ENCODE measurements at regions not wholly inside any gene's neighbourhood (a gene's known extent, or its start where the extent isn't known, plus 50 kb on each side); places are given as distances from the start of the nearest gene placed in this dataset.

GRCh38 chr11:21888814-21889213 is 304.1 kb upstream of the ANO5 start:
- H3K4me3 ChIP-seq (ENCODE audit: low read length): no peak overlapping the region
- no peaks in the 10 kb centered on the region for H3K9me3 ChIP-seq (ENCODE audit: control insufficient read depth, insufficient read depth, low read length)
- no peaks in the 10 kb centered on the region for H3K27me3 ChIP-seq (ENCODE audit: control insufficient read depth, low read length)
- no peaks in the 10 kb centered on the region for H3K4me1 ChIP-seq (ENCODE audit: control insufficient read depth, low read length)
- H3K36me3 ChIP-seq (ENCODE audit: control insufficient read depth, low read length): no peaks in the 10 kb centered on the region
- no peak overlapping the region for H3K27ac ChIP-seq (ENCODE audit: low read depth, low read length)
- no peaks in the 10 kb centered on the region for H3K9me2 ChIP-seq (replicated peaks; ENCODE audit: control insufficient read depth, low read length)
- H4K20me1 ChIP-seq (ENCODE audit: control insufficient read depth, insufficient read depth, low read depth, low read length): no peaks in the 10 kb centered on the region
- H3K79me2 ChIP-seq (ENCODE audit: control insufficient read depth, low read length): no peaks in the 10 kb centered on the region
- TF ChIP-seq, protein P1, sequence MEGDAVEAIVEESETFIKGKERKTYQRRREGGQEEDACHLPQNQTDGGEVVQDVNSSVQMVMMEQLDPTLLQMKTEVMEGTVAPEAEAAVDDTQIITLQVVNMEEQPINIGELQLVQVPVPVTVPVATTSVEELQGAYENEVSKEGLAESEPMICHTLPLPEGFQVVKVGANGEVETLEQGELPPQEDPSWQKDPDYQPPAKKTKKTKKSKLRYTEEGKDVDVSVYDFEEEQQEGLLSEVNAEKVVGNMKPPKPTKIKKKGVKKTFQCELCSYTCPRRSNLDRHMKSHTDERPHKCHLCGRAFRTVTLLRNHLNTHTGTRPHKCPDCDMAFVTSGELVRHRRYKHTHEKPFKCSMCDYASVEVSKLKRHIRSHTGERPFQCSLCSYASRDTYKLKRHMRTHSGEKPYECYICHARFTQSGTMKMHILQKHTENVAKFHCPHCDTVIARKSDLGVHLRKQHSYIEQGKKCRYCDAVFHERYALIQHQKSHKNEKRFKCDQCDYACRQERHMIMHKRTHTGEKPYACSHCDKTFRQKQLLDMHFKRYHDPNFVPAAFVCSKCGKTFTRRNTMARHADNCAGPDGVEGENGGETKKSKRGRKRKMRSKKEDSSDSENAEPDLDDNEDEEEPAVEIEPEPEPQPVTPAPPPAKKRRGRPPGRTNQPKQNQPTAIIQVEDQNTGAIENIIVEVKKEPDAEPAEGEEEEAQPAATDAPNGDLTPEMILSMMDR (IDR thresholded peaks at IDR 0.05; ENCODE audit: low read depth, low read length, poor library complexity, severe bottlenecking): no peak
- TF ChIP-seq EZH2phosphoT487 (IDR thresholded peaks at IDR 0.05; ENCODE audit: borderline replicate concordance, low read length): no peak
- no peaks in the 10 kb centered on the region for H3F3A ChIP-seq (ENCODE audit: control insufficient read depth, insufficient read depth)
- H3K4me2 ChIP-seq (ENCODE audit: low read length): no peak overlapping the region

DNA sequence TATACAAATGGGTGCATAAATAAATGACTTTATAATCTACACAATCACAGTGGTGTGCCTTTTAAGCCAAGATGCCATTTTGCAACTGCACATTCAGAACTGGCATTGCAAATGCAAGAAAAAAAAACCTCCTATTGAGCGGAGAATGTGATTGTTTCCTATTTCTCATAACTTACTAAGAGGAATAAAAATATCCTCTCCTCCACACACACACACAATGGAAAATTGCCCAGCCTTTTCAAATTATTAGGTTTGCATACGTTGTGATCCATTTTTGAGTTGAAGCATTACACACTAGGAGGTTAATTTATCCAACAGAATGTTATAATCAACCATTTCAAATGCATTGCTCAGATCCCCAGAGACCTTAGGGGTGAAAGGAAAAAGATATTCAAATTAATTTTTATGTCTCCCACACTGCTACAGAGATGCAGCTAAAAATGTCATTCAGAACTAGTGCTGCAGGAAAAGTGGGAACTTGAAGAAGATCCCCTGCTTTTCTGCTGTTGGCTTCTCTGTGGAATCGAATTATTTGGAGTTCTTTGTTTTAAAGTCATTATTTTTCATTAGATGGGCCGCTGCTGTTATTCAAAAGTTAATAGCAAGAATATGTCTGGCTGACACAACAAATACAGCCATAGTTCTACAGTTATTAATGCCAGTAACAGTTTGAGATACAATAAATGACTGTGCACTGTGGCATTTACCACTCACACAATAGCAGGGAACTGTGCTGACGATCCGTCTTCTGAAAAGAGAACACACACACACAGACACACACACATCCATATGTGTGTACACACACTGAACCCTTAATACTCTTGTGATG is 299.9 kb upstream of the ANO5 start:
- no peaks in the 10 kb centered on the region for H3K79me2 ChIP-seq (ENCODE audit: control insufficient read depth, low read length)
- no peak overlapping the region for H3K27ac ChIP-seq (ENCODE audit: low read depth, low read length)
- no peaks in the 10 kb centered on the region for H3K9me2 ChIP-seq (replicated peaks; ENCODE audit: control insufficient read depth, low read length)
- no peaks in the 10 kb centered on the region for H3K4me1 ChIP-seq (ENCODE audit: control insufficient read depth, low read length)
- H3K36me3 ChIP-seq (ENCODE audit: control insufficient read depth, low read length): no peaks in the 10 kb centered on the region
- no peaks in the 10 kb centered on the region for H3K27me3 ChIP-seq (ENCODE audit: control insufficient read depth, low read length)
- H3K4me3 ChIP-seq (ENCODE audit: low read length): no peak overlapping the region
- H3K4me2 ChIP-seq (ENCODE audit: low read length): no peak overlapping the region
- no peaks in the 10 kb centered on the region for H4K20me1 ChIP-seq (ENCODE audit: control insufficient read depth, insufficient read depth, low read depth, low read length)
- no peak for TF ChIP-seq EZH2phosphoT487 (IDR thresholded peaks at IDR 0.05; ENCODE audit: borderline replicate concordance, low read length)
- TF ChIP-seq, protein P1 (IDR thresholded peaks at IDR 0.05; ENCODE audit: low read depth, low read length, poor library complexity, severe bottlenecking): no peak
- H3K9me3 ChIP-seq (ENCODE audit: control insufficient read depth, insufficient read depth, low read length): no peaks in the 10 kb centered on the region
- H3F3A ChIP-seq (ENCODE audit: control insufficient read depth, insufficient read depth): no peaks in the 10 kb centered on the region

DNA sequence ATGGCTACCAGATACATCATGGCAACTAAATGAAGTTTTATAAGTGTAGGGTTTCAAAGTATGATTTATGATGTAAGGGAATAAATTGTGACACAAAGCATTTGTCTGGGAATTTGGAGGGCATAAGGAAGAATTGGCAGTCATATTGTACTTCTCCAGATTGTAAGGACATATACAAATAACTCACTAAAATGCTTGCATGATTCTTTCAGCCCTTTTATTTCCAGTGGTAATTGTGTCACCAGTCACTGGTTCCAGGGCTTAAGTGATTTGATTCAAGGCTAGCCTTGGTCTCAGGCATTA is 299.4 kb upstream of the ANO5 start:
- Histone ChIP-seq H3F3A (ENCODE audit: control insufficient read depth, insufficient read depth) (no peaks in the 10 kb centered on the region), H3K4me2 (ENCODE audit: low read length) (no peak overlapping the region), H3K9me3 (ENCODE audit: control insufficient read depth, insufficient read depth, low read length) (no peaks in the 10 kb centered on the region), H3K79me2 (ENCODE audit: control insufficient read depth, low read length) (no peaks in the 10 kb centered on the region), H3K36me3 (ENCODE audit: control insufficient read depth, low read length) (no peaks in the 10 kb centered on the region), H4K20me1 (ENCODE audit: control insufficient read depth, insufficient read depth, low read depth, low read length) (no peaks in the 10 kb centered on the region), H3K4me3 (ENCODE audit: low read length) (no peak overlapping the region), H3K4me1 (ENCODE audit: control insufficient read depth, low read length) (no peaks in the 10 kb centered on the region), H3K9me2 (replicated peaks; ENCODE audit: control insufficient read depth, low read length) (no peaks in the 10 kb centered on the region), H3K27ac (ENCODE audit: low read depth, low read length) (no peak overlapping the region), H3K27me3 (ENCODE audit: control insufficient read depth, low read length) (no peaks in the 10 kb centered on the region)
- TF ChIP-seq, protein P1 (IDR thresholded peaks at IDR 0.05; ENCODE audit: low read depth, low read length, poor library complexity, severe bottlenecking): no peak
- TF ChIP-seq EZH2phosphoT487 (IDR thresholded peaks at IDR 0.05; ENCODE audit: borderline replicate concordance, low read length): no peak
